Body of pancreas (tissue), 4 donors: ENCODE measurements at regions not wholly inside any gene's neighbourhood (a gene's known extent, or its start where the extent isn't known, plus 50 kb on each side); places are given as distances from the start of the nearest gene placed in this dataset.

Experiments used
- CTCF ChIP-seq, 7 experiments: fragments of 450-650 bp in 4 of 7; fragments of 200-600 bp in 3 of 7; sonication (generic) in 3 of 7; IDR thresholded peaks; one replicate each; pipeline ENCODE4 v1.5.1; 2016 to 2019; ENCODE audit warnings: antibody characterized with exemption in 7 of 7
- POLR2A ChIP-seq, 3 donors: fragments of 450-650 bp; IDR thresholded peaks; one replicate each; pipeline ENCODE4 v1.6.1; 2016; ENCODE audit warnings: antibody characterized with exemption in 3 of 3, mild to moderate bottlenecking in 2 of 3

GRCh38 chr9:7243838-7244237 lies 486.1 kb downstream of the KDM4C start:
- TF ChIP-seq POLR2A (IDR thresholded peaks at IDR 0.05): no peak
- no peak for TF ChIP-seq CTCF (IDR thresholded peaks at IDR 0.05)
